ENCODE measurements at regions not wholly inside any gene's neighbourhood (a gene's known extent, or its start where the extent isn't known, plus 50 kb on each side); places are given as distances from the start of the nearest gene placed in this dataset.

GRCh38 chr5:69029292-69029691 lies 64.5 kb upstream of the SLC30A5 start:
- Histone ChIP-seq H3K27ac (ENCODE audit: low read depth in 1 of 2, low read length in 2 of 2) (no peak overlapping the region), H2AFZ (ENCODE audit: insufficient read depth, low read depth, low read length, poor library complexity, severe bottlenecking) (no peak overlapping the region), H3K4me3 (replicated peaks in 1 of 3; ENCODE audit: low read depth in 2 of 3, low read length in 3 of 3) (no peak overlapping the region), H3K9ac (ENCODE audit: insufficient read depth, low read length, poor library complexity, severe bottlenecking) (no peak overlapping the region), H3K36me3 (replicated peaks in 1 of 2; ENCODE audit: control insufficient read depth in 1 of 2, insufficient read depth in 2 of 2, low read length in 2 of 2) (no peaks in the 10 kb centered on the region), H3K27me3 (ENCODE audit: control insufficient read depth in 2 of 2, insufficient read depth in 2 of 2, low read length in 2 of 2) (no peaks in the 10 kb centered on the region), H3K4me1 (ENCODE audit: control insufficient read depth in 1 of 2, insufficient read depth in 2 of 2, low read length in 2 of 2) (no peaks in the 10 kb centered on the region), H3K4me2 (replicated peaks; ENCODE audit: extremely low read depth, low read length, poor library complexity, severe bottlenecking) (no peak overlapping the region), H4K20me1 (ENCODE audit: insufficient read depth, low read length) (no peaks in the 10 kb centered on the region), H3K9me3 (replicated peaks in 1 of 2; ENCODE audit: control insufficient read depth in 1 of 2, insufficient read depth in 1 of 2, low read length in 2 of 2) (no peaks in the 10 kb centered on the region), H3K79me2 (ENCODE audit: insufficient read depth, low read length) (no peaks in the 10 kb centered on the region)
- DNase-seq: no peak
- Mint-ChIP-seq H3K27ac (no peak overlapping the region), H3K9me3 (no peaks in the 10 kb centered on the region), H3K36me3 (no peaks in the 10 kb centered on the region), H3K4me1 (no peaks in the 10 kb centered on the region), H3K27me3 (ENCODE audit: low read depth in 3 of 3) (peaks cover 0 to 2% (median 0%) of the 10 kb centered on the region in 3 donors), H3K4me3 (no peak overlapping the region)
- WGBS (ENCODE audit: insufficient coverage): no CpG with 5 or more reads among the region's 1 CpG
- intact Hi-C loops (cut with micrococcal nuclease): no loop called here
- TF ChIP-seq CTCF (IDR thresholded peaks at IDR 0.05): no peak

GRCh38 chr5:69030358-69031062 lies 63.3 kb upstream of the SLC30A5 start:
- no peak for TF ChIP-seq CTCF (IDR thresholded peaks at IDR 0.05)
- intact Hi-C loops (cut with micrococcal nuclease): no loop called here
- Histone ChIP-seq H3K27me3 (ENCODE audit: control insufficient read depth in 2 of 2, insufficient read depth in 2 of 2, low read length in 2 of 2) (no peaks in the 10 kb centered on the region), H3K27ac (ENCODE audit: low read depth in 1 of 2, low read length in 2 of 2) (no peak overlapping the region), H4K20me1 (ENCODE audit: insufficient read depth, low read length) (no peaks in the 10 kb centered on the region), H3K4me3 (replicated peaks in 1 of 3; ENCODE audit: low read depth in 2 of 3, low read length in 3 of 3) (no peak overlapping the region), H3K9me3 (replicated peaks in 1 of 2; ENCODE audit: control insufficient read depth in 1 of 2, insufficient read depth in 1 of 2, low read length in 2 of 2) (no peaks in the 10 kb centered on the region), H3K36me3 (replicated peaks in 1 of 2; ENCODE audit: control insufficient read depth in 1 of 2, insufficient read depth in 2 of 2, low read length in 2 of 2) (no peaks in the 10 kb centered on the region), H3K4me2 (replicated peaks; ENCODE audit: extremely low read depth, low read length, poor library complexity, severe bottlenecking) (no peak overlapping the region), H3K9ac (ENCODE audit: insufficient read depth, low read length, poor library complexity, severe bottlenecking) (no peak overlapping the region), H3K4me1 (ENCODE audit: control insufficient read depth in 1 of 2, insufficient read depth in 2 of 2, low read length in 2 of 2) (no peaks in the 10 kb centered on the region), H2AFZ (ENCODE audit: insufficient read depth, low read depth, low read length, poor library complexity, severe bottlenecking) (no peak overlapping the region), H3K79me2 (ENCODE audit: insufficient read depth, low read length) (no peaks in the 10 kb centered on the region)
- no peak for DNase-seq
- Mint-ChIP-seq H3K9me3 (no peaks in the 10 kb centered on the region), H3K27me3 (ENCODE audit: low read depth in 3 of 3) (peaks cover 0 to 2% (median 2%) of the 10 kb centered on the region in 3 donors), H3K4me3 (no peak overlapping the region), H3K27ac (no peak overlapping the region), H3K36me3 (no peaks in the 10 kb centered on the region), H3K4me1 (no peaks in the 10 kb centered on the region)
- WGBS (ENCODE audit: insufficient coverage): 100% methylated on average over 1 of the region's 5 CpGs

Measured in CD14-positive monocyte (primary cell).